GM23338 (cell line): ENCODE measurements at regions not wholly inside any gene's neighbourhood (a gene's known extent, or its start where the extent isn't known, plus 50 kb on each side); places are given as distances from the start of the nearest gene placed in this dataset.

Experiments used
- ATAC-seq: fragments of 200-7000 bp; cut with Tn5 transposase; 3 replicates; pipeline ENCODE4 v1.9.1; 2020
- DNase-seq: peaks from one replicate; pipeline ENCODE4 v3.0.0-alpha.2; 2015; ENCODE audit warnings: low spot score
- H2AFZ ChIP-seq: fragments of 200-600 bp; sonication (generic); 2 replicates; pipeline ENCODE4 v1.8.0; 2016; ENCODE audit warnings: antibody characterized with exemption, mild to moderate bottlenecking, moderate library complexity
- H3F3A ChIP-seq: fragments of 200-600 bp; sonication (generic); replicated peaks from 2 replicates; pipeline ENCODE4 v1.8.0; 2017; ENCODE audit warnings: antibody characterized with exemption, mixed run types, low read depth
- H3K27ac ChIP-seq: fragments of 200-600 bp; sonication (generic); 2 replicates; pipeline ENCODE4 v1.6.1; 2016; ENCODE audit warnings: low read depth
- H3K27me3 ChIP-seq: fragments of 200-600 bp; sonication (generic); 2 replicates; pipeline ENCODE4 v1.8.0; 2016; ENCODE audit warnings: mild to moderate bottlenecking, mixed run types, moderate library complexity; ENCODE audit not compliant: insufficient read depth
- H3K36me3 ChIP-seq: fragments of 200-600 bp; sonication (generic); 2 replicates; pipeline ENCODE4 v1.8.0; 2016; ENCODE audit warnings: mild to moderate bottlenecking; ENCODE audit not compliant: insufficient read depth
- H3K4me1 ChIP-seq: fragments of 200-600 bp; sonication (generic); 2 replicates; pipeline ENCODE4 v1.8.0; 2016; ENCODE audit warnings: mild to moderate bottlenecking, moderate library complexity; ENCODE audit not compliant: insufficient read depth
- H3K4me2 ChIP-seq: fragments of 200-600 bp; sonication (generic); 2 replicates; pipeline ENCODE4 v1.7.1; 2017; ENCODE audit warnings: mixed run types
- H3K4me3 ChIP-seq: fragments of 200-600 bp; sonication (generic); 2 replicates; pipeline ENCODE4 v1.6.1; 2016; ENCODE audit warnings: mixed run types
- H3K79me2 ChIP-seq: fragments of 200-600 bp; sonication (generic); replicated peaks from 2 replicates; pipeline ENCODE4 v1.8.0; 2017; ENCODE audit warnings: mild to moderate bottlenecking; ENCODE audit not compliant: insufficient read depth
- H3K9me2 ChIP-seq: fragments of 200-600 bp; sonication (generic); 2 replicates; pipeline ENCODE4 v1.8.0; 2017; ENCODE audit not compliant: insufficient read depth
- H4K20me1 ChIP-seq: fragments of 200-600 bp; sonication (generic); replicated peaks from 2 replicates; pipeline ENCODE4 v1.8.0; 2017; ENCODE audit warnings: mild to moderate bottlenecking; ENCODE audit not compliant: insufficient read depth
- H3K27ac Mint-ChIP-seq: 2 replicates; pipeline ENCODE4 v1.8.0; 2020; ENCODE audit warnings: inconsistent platforms, mild to moderate bottlenecking, moderate library complexity, mixed read lengths
- H3K27me3 Mint-ChIP-seq: 3 replicates; pipeline ENCODE4 v1.8.0; 2022; ENCODE audit warnings: low read depth, mild to moderate bottlenecking, moderate library complexity, mixed read lengths, inconsistent platforms; ENCODE audit not compliant: insufficient read depth, poor library complexity
- H3K36me3 Mint-ChIP-seq: 3 replicates; pipeline ENCODE4 v1.8.0; 2021; ENCODE audit warnings: low read depth, mild to moderate bottlenecking, inconsistent platforms, moderate library complexity, mixed read lengths
- H3K4me1 Mint-ChIP-seq: 3 replicates; pipeline ENCODE4 v1.8.0; 2020; ENCODE audit warnings: mild to moderate bottlenecking, inconsistent platforms, mixed read lengths
- H3K4me3 Mint-ChIP-seq: 3 replicates; pipeline ENCODE4 v1.8.0; 2021; ENCODE audit warnings: moderate library complexity, mild to moderate bottlenecking, inconsistent platforms, mixed read lengths
- H3K9me3 Mint-ChIP-seq: 3 replicates; pipeline ENCODE4 v1.8.0; 2020; ENCODE audit warnings: moderate library complexity, mild to moderate bottlenecking, inconsistent platforms, mixed read lengths
- CREB1 ChIP-seq: fragments of 250-450 bp; sonication (Bioruptor Pico); IDR thresholded peaks from 2 replicates; pipeline ENCODE4 v1.5.0; 2020; ENCODE audit warnings: low read depth, mild to moderate bottlenecking, moderate library complexity
- CTCF ChIP-seq, 2 experiments: fragments of 200-600 bp in 1 of 2; sonication (generic) in 1 of 2; conservative IDR thresholded peaks; 2 replicates each; pipeline versions ENCODE4 v1.5.1 to v1.6.1; 2016 to 2017; ENCODE audit warnings: antibody characterized with exemption in 2 of 2, low read depth in 2 of 2, mild to moderate bottlenecking in 2 of 2, moderate library complexity in 1 of 2
- ETS1 ChIP-seq: IDR thresholded peaks from 2 replicates; pipeline ENCODE4 v1.6.1; 2016; ENCODE audit warnings: antibody characterized with exemption
- EZH2 ChIP-seq: fragments of 200-600 bp; sonication (generic); IDR thresholded peaks from one replicate; pipeline ENCODE4 v1.8.0; 2017; ENCODE audit warnings: antibody characterized with exemption, mild to moderate bottlenecking, low read depth; ENCODE audit not compliant: unreplicated experiment
- EZH2phosphoT487 ChIP-seq: fragments of 200-600 bp; sonication (generic); IDR thresholded peaks from one replicate; pipeline ENCODE4 v1.8.1; 2018; ENCODE audit warnings: antibody characterized with exemption; ENCODE audit not compliant: unreplicated experiment
- JUNB ChIP-seq: IDR thresholded peaks from one replicate; pipeline ENCODE4 v1.6.1; 2016; ENCODE audit warnings: antibody characterized with exemption; ENCODE audit not compliant: unreplicated experiment
- NANOG ChIP-seq: IDR thresholded peaks from 2 replicates; pipeline ENCODE4 v1.6.1; 2016; ENCODE audit warnings: antibody characterized with exemption, borderline replicate concordance
- POLR2AphosphoS5 ChIP-seq: IDR thresholded peaks from 2 replicates; pipeline ENCODE4 v1.6.1; 2016; ENCODE audit warnings: antibody characterized with exemption, low read depth
- REST ChIP-seq: IDR thresholded peaks from one replicate; pipeline ENCODE4 v1.6.1; 2018; ENCODE audit warnings: antibody characterized with exemption; ENCODE audit not compliant: unreplicated experiment
- STAT1 ChIP-seq: IDR thresholded peaks from one replicate; pipeline ENCODE4 v1.6.1; 2016; ENCODE audit warnings: antibody characterized with exemption; ENCODE audit not compliant: unreplicated experiment
- ZNF114 ChIP-seq: fragments of 250-450 bp; sonication (Bioruptor Pico); IDR thresholded peaks from 2 replicates; pipeline ENCODE4 v1.5.0; 2020; ENCODE audit warnings: mild to moderate bottlenecking, moderate library complexity
- ZNF331 ChIP-seq: fragments of 250-450 bp; sonication (Bioruptor Pico); IDR thresholded peaks from 2 replicates; pipeline ENCODE4 v1.5.0; 2020; ENCODE audit warnings: low read depth, mild to moderate bottlenecking, moderate library complexity
- ZNF462 ChIP-seq: fragments of 250-450 bp; sonication (Bioruptor Pico); IDR thresholded peaks from 2 replicates; pipeline ENCODE4 v1.5.0; 2020; ENCODE audit warnings: mild to moderate bottlenecking, moderate library complexity

- no peak for TF ChIP-seq REST
- TF ChIP-seq EZH2phosphoT487: no peak
- no peak for TF ChIP-seq EZH2
- TF ChIP-seq ZNF331 (CRISPR knock-in tag): no peak
- no peak for TF ChIP-seq JUNB
- no peak for TF ChIP-seq ETS1
Observed at GRCh38 chr21:35968564-35968963, 91.8 kb downstream of the SETD4 start (continued).

GRCh38 chr21:35965699-35966098 is 94.6 kb downstream of the SETD4 start:
- peaks cover 2% of the 10 kb centered on the region for H3K27me3 Mint-ChIP-seq
- H3K27ac Mint-ChIP-seq: no peak overlapping the region
- Histone ChIP-seq H3K79me2 (no peaks in the 10 kb centered on the region), H3K4me1 (no peaks in the 10 kb centered on the region), H3K4me3 (no peak overlapping the region), H2AFZ (peak overlapping the region; percentile 72; the same call in 1 of the 2 replicates), H3K36me3 (no peaks in the 10 kb centered on the region), H3K9me2 (0 out of 2 replicates have a peak, but pooled peaks cover 5% of the 10 kb centered on the region), H3K27ac (no peak overlapping the region), H3K27me3 (no peaks in the 10 kb centered on the region), H4K20me1 (no peaks in the 10 kb centered on the region), H3F3A (no peaks in the 10 kb centered on the region), H3K4me2 (no peak overlapping the region)
- no peak overlapping the region for H3K4me3 Mint-ChIP-seq
- DNase-seq (no peak), ATAC-seq (no peak)
- no peaks in the 10 kb centered on the region for H3K36me3 Mint-ChIP-seq
- H3K4me1 Mint-ChIP-seq: no peaks in the 10 kb centered on the region
- H3K9me3 Mint-ChIP-seq: no peaks in the 10 kb centered on the region
- no peak for TF ChIP-seq STAT1
- no peak for TF ChIP-seq CTCF (conservative IDR thresholded peaks at IDR 0.05; ENCODE audit: low read depth in 2 of 2)
- no peak for TF ChIP-seq ZNF462
- no peak for TF ChIP-seq EZH2
- no peak for TF ChIP-seq POLR2AphosphoS5
- no peak for TF ChIP-seq EZH2phosphoT487
- TF ChIP-seq ZNF331 (CRISPR knock-in tag): no peak
- no peak for TF ChIP-seq CREB1
- TF ChIP-seq ZNF114 (CRISPR knock-in tag): no peak
- TF ChIP-seq NANOG: no peak
- no peak for TF ChIP-seq JUNB
